Right lobe of liver (tissue), 4 donors: ENCODE measurements at regions not wholly inside any gene's neighbourhood (a gene's known extent, or its start where the extent isn't known, plus 50 kb on each side); places are given as distances from the start of the nearest gene placed in this dataset.

ENCODE experiments used
- CTCF ChIP-seq, 4 donors: fragments of 200-600 bp in 3 of 4; fragments of 450-650 bp in 1 of 4; IDR thresholded peaks; one replicate each; pipeline versions ENCODE4 v1.5.1 to v1.8.0; 2016 to 2022; ENCODE audit warnings: antibody characterized with exemption in 4 of 4, mild to moderate bottlenecking in 2 of 4
- POLR2A ChIP-seq: fragments of 450-650 bp; IDR thresholded peaks from one replicate; pipeline ENCODE4 v1.6.1; 2017; ENCODE audit warnings: antibody characterized with exemption, mild to moderate bottlenecking
- donor health status: DM: no; HTN: no; CAD: no.
- donor health status: DM: no; HTN: no; CAD: no.
- donor health status: DM: no; HTN: yes; CAD: no.

DNA sequence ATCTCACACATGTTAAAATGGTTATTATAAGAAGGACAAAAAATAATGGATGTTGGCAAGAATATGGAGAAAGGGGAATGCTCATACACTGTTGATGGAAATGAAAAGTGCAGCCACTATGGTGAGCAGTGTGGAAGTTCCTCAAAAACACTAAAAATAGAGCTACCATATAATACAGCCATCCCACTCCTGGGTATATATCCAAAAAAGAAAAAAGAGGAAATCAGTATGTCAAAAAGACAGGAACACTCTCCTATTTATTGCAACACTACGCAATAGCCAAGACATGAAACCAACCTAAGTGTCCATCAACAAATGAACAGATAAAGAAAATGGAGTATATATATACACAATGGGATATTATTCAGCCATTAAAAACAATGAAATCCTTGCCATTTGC is 642.6 kb downstream of the RNF144A start:
- no peak for TF ChIP-seq POLR2A
- no peak for TF ChIP-seq CTCF (IDR thresholded peaks at IDR 0.05)
